ENCODE measurements at regions not wholly inside any gene's neighbourhood (a gene's known extent, or its start where the extent isn't known, plus 50 kb on each side); places are given as distances from the start of the nearest gene placed in this dataset.

GRCh38 chr3:10717756-10718155 is 98.3 kb upstream of the SLC6A11 start:
- no peak for DNase-seq (ENCODE audit: low read depth, low spot score)
- TF ChIP-seq, protein P1, sequence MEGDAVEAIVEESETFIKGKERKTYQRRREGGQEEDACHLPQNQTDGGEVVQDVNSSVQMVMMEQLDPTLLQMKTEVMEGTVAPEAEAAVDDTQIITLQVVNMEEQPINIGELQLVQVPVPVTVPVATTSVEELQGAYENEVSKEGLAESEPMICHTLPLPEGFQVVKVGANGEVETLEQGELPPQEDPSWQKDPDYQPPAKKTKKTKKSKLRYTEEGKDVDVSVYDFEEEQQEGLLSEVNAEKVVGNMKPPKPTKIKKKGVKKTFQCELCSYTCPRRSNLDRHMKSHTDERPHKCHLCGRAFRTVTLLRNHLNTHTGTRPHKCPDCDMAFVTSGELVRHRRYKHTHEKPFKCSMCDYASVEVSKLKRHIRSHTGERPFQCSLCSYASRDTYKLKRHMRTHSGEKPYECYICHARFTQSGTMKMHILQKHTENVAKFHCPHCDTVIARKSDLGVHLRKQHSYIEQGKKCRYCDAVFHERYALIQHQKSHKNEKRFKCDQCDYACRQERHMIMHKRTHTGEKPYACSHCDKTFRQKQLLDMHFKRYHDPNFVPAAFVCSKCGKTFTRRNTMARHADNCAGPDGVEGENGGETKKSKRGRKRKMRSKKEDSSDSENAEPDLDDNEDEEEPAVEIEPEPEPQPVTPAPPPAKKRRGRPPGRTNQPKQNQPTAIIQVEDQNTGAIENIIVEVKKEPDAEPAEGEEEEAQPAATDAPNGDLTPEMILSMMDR (IDR thresholded peaks at IDR 0.05; ENCODE audit: low read depth, low read length) = no peak
- no peak overlapping the region for H3K4me3 ChIP-seq (ENCODE audit: low read depth, low read length)
- in situ Hi-C loops (cut with HindIII; ENCODE audit: low sequenced_read_pairs) = no loop called here

- TF ChIP-seq, protein P1 (IDR thresholded peaks at IDR 0.05; ENCODE audit: low read depth, low read length) = no peak
- H3K4me3 ChIP-seq (ENCODE audit: low read depth, low read length) = no peak overlapping the region
- no peak for DNase-seq (ENCODE audit: low read depth, low spot score)
- in situ Hi-C loops (cut with HindIII; ENCODE audit: low sequenced_read_pairs) = no loop called here
These were observed 94.9 kb upstream of the SLC6A11 start for GRCh38 chr3:10721101-10721500.

GRCh38 chr3:10722911-10723310 is 93.1 kb upstream of the SLC6A11 start:
- no peak overlapping the region for H3K4me3 ChIP-seq (ENCODE audit: low read depth, low read length)
- DNase-seq (ENCODE audit: low read depth, low spot score) = no peak
- in situ Hi-C loops (cut with HindIII; ENCODE audit: low sequenced_read_pairs) = no loop called here
- TF ChIP-seq, protein P1 (IDR thresholded peaks at IDR 0.05; ENCODE audit: low read depth, low read length) = no peak

- H3K4me3 ChIP-seq (ENCODE audit: low read depth, low read length) = no peak overlapping the region
- no peak for DNase-seq (ENCODE audit: low read depth, low spot score)
- TF ChIP-seq, protein P1 (IDR thresholded peaks at IDR 0.05; ENCODE audit: low read depth, low read length) = no peak
- in situ Hi-C loops (cut with HindIII; ENCODE audit: low sequenced_read_pairs) = no loop called here
These were observed 92.0 kb upstream of the SLC6A11 start for GRCh38 chr3:10723991-10724390.

- no peak for DNase-seq (ENCODE audit: low read depth, low spot score)
- no peak overlapping the region for H3K4me3 ChIP-seq (ENCODE audit: low read depth, low read length)
- in situ Hi-C loops (cut with HindIII; ENCODE audit: low sequenced_read_pairs) = no loop called here
- TF ChIP-seq, protein P1 (IDR thresholded peaks at IDR 0.05; ENCODE audit: low read depth, low read length) = no peak
These were observed 91.0 kb upstream of the SLC6A11 start for GRCh38 chr3:10725067-10725466.

DNA sequence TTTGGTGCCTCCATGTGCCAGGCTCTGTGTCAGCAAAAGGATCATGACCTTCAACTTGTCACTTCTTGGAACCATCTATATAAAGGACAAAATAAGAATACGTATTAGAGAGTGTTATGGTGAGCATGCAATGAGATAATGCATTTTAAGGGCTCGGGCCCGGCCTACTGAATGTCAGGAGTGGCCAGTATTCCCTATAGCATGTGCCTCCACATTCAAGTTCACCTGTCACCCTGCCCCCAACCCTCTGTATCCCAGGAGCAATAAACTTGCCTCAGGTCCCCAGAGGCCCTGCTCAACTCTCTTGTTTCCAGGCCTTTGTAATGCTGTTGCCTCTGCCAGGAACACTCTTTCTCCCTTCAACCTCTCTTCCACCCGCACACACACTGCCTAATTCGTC is 90.2 kb upstream of the SLC6A11 start:
- in situ Hi-C loops (cut with HindIII; ENCODE audit: low sequenced_read_pairs) = no loop called here
- DNase-seq (ENCODE audit: low read depth, low spot score) = no peak
- TF ChIP-seq, protein P1 (IDR thresholded peaks at IDR 0.05; ENCODE audit: low read depth, low read length) = no peak
- no peak overlapping the region for H3K4me3 ChIP-seq (ENCODE audit: low read depth, low read length)

- H3K4me3 ChIP-seq (ENCODE audit: low read depth, low read length) = no peak overlapping the region
- no peak for DNase-seq (ENCODE audit: low read depth, low spot score)
- in situ Hi-C loops (cut with HindIII; ENCODE audit: low sequenced_read_pairs) = no loop called here
- TF ChIP-seq, protein P1 (IDR thresholded peaks at IDR 0.05; ENCODE audit: low read depth, low read length) = no peak
These were observed 89.2 kb upstream of the SLC6A11 start for GRCh38 chr3:10726787-10727186.
